DMS 273 (cell line): ENCODE measurements at regions not wholly inside any gene's neighbourhood (a gene's known extent, or its start where the extent isn't known, plus 50 kb on each side); places are given as distances from the start of the nearest gene placed in this dataset.
A peak's percentile ranks its signal among the peaks of the same experiment; 100 is the strongest.
"Not testable (repeated sequence)": the region's sequence is repeated elsewhere in the genome, so short reads cannot be mapped to it uniquely, and the experiment has no call there.

Experiments used
- DNase-seq: peaks from one replicate; lab custom pipeline; 2025; ENCODE audit not compliant: unreplicated experiment; lab: John Stamatoyannopoulos, UW

DNA sequence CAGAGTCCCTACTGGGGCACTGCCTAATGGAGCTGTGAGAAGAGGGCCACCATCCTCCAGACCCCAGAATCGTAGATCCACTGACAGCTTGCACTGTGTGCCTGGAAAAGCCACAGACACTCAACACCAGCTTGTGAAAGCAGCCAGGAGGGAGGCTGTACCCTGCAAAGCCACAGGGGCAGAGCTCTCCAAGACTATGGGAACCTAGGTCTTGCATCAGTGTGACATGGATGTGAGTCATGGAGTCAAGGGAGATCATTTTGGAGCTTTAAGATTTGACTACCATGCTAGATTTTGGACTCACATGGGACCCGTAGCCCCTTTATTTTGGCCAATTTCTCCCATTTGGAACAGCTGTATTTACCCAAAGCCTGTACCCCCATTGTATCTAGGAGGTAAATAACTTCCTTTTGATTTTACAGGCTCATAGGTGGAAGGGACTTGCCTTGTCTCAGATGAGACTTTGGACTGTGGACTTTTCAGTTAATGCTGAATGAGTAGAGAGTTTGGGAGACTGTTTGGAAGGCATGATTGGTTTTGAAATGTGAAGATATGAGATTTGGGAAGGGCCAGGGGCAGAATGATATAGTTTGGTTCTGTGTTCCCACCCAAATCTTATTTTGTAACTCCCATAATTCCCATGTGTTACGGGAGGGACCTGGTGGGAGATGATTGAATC lies 734.6 kb downstream of the USP25 start:
- not testable (repeated sequence) for DNase-seq

DNA sequence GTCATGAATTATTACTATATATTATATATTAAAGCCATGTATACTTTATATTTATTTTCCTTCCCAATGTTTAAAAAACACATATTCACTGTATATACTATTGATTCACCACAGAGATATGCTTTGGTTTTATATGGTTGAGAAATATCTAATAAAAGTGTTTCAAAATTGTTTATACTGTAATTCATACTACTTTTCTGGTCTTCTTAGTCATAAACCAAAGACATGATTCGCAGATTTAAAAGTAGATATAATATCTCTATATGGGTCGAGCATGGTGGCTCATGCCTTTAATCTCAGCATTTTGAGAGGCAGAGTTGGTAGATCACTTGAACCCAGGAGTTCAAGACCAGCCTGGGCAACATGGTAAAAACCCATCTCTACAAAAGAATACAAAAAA lies 738.4 kb downstream of the USP25 start:
- DNase-seq: no peak

DNA sequence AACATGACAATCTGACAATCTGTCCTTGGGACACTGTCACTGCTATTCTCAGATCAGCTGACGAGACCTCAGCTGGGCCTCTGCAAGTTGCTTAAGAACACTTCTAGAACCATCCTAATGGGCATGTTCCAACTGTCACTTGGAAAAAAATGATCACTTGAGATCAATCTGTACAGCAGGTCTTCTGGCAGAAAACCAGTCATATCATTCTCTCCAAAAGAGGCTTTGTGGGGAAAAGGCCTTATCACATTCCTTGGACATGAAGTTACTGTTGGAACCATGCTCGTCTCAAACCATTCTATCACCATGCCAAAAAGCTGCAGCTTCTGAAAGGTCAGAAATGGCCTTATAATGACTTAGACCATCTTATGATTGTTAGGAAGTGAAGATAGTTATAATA lies 744.2 kb downstream of the USP25 start:
- DNase-seq: no peak

DNA sequence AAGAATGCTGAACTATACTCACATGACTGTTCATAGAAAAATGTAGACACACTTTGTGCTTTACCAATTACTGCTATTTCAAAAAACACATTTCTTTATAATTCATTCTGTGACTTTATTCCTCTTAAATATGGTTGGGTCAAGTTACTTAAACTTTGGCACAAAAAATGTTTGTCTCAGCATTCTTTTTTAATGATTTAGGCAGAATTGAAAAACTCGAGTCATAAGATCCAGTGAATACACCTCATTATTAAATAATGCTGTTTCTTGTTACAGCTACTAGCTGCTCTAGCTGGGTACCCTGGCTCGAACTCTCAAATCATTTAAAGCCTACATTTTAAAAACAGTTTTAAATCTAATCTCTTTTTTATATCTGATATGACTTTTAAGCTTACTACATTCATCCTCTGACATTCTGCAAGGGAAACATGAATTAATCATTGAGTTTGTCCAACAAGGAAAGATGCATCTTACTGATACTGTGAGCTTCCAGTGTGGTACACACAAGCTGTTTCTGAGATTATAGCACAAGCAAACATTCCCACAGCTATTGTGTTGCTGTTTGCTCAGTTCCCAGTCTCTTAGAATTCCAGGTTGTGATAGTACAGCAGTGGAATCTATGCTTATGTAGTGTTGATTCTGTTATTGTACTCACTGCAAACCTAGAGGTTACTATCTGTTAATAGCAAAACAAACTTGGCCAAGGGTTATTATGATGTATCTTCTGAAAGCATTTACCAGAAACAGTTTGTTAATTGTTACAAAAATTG lies 746.5 kb downstream of the USP25 start:
- DNase-seq: no peak

DNA sequence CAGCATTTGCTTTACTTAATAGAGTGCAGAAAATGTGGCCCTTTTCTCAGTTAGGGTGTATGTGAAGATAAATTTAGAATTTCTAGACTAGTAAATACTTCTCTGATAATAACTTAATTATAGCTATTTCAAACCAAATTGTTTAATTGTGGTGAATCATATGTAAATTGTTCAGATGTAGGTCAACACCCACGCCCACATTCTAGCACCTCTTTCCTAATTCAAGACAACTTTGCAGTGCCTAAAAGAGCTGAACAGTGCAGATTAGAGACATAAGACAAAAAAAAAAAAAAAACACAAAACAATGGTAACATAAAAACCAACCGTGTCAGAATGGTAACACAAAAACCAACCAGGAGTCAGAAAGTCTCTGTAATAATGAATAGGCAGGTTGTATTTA lies 758.3 kb downstream of the USP25 start:
- DNase-seq: no peak

DNA sequence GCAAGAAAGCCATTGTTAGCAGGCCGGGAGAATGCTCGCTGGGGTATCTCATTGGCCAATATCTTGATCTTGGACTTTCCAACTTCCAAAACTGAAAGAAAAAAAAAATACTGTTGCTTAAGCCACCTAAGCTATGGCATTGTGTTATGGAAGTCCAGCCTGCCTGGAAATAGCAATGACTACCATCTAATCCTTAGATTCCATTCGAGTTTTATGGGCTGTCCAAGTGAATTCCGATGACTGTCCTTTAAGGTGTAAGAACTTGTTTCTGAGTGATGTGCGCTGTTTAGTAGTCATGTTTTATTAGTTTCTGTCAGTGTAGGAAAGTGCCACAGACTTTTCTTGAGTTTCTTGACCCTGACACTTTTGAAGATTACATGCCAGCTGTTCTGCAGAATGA lies 762.6 kb downstream of the USP25 start:
- DNase-seq: no peak

DNA sequence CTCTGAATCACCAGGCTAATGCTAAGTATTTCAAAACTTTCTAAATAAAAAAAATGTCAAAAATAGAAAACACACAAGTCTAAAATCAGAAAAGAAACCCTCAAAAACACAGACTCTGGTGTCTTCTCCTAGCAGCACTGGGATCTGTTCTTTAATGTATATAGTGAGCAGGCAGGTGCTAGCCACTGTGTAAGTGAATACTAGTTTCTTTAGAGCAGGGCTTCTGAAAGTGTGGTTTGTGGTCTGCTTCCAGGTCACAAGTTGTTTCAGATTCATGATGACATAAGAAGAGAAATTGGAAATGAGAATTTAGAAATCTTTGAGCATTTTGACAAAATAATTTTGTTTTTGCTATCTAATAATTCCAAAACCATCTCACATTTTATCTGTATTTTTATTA lies 763.1 kb downstream of the USP25 start:
- DNase-seq: no peak

DNA sequence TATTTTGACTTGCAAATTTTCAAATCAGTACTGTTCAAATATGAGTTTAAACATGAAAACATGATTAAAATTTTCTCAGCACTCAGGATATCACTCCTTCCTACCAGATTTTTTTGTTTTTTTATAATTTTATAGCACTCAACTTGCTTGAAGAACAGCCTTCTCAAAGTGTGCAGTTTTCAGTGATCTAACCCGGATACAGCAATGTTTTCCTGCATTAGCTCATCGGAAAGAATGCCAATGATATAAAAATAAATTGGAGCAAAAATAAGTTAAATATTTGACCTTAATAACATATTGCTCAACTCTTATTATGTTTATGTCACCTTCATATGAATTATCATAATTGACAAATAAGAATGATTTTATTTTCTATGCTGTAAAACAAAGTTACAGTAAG lies 766.8 kb downstream of the USP25 start:
- DNase-seq: no peak

DNA sequence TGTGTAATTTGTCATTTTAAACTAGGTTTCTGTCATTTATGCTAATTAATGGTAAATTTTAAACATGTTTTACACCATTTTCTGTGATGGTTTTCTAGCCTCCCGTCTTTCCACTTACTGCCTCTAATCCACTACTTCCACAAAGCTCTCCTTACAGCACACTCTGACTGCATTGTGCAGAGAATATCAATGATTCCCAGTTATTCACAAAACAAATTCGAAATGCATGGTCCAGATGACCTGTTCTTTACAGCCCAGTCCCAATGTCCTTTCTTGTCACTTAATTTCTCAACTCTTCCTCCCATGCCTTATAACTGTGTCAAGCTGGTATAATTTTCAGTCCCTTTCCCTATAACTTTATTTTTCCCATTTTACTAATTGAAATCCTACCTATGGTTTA lies 770.5 kb downstream of the USP25 start:
- DNase-seq: no peak

DNA sequence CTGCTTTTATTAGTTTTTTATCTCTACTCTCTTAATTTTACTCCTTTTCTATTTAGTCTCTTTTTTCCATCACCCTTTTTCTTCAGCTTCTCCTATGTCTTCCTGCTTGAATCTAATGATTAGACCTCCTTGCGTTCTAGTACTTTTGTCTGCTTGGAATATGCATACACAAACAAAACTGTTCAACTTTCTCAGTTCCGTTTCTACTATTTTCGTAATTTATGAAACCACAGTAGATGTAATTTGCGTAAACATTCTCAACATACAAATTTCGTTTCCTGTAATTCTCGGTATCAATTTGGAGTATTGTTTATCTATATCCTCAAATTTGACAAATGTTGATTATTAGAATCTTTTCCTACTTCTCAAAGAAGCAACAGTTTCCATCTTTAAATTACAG lies 772.5 kb downstream of the USP25 start:
- DNase-seq: no peak

DNA sequence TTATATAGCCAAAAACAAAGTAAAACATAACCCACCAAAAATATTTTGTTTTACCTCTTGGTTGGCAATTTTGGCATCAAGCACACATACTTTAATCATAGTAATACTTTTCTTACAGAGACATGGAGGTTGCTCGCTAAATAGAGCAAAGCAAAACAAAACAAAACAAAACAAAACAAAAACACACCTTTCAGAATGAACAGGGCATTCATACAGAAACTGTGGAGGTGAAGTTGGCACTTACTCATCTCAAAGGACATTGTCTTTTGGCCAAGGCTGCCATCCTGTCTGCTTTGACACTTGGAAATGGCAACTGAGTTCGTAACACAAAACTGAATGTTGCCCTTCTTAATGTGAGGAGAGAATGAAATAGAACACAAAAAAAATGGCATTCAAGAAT lies 773.1 kb downstream of the USP25 start:
- no peak for DNase-seq

DNA sequence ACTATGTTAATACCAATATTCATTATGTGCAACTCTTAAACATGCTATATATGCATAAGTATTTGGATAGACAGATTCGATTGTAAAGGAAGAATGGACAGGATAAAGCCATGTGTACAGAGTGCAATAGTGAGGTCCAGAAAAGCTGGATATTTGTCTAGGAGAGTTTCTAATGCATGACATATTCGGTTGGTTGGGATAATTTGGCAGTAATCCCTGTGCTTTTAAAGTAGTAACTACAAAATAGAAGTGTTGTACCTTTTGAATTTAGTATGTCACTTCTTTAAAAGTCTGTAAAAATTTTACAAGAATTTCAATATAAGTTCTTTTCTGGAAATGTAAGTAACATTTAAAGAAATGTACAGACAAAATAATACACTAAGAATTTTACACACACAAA lies 774.5 kb downstream of the USP25 start:
- no peak for DNase-seq

DNA sequence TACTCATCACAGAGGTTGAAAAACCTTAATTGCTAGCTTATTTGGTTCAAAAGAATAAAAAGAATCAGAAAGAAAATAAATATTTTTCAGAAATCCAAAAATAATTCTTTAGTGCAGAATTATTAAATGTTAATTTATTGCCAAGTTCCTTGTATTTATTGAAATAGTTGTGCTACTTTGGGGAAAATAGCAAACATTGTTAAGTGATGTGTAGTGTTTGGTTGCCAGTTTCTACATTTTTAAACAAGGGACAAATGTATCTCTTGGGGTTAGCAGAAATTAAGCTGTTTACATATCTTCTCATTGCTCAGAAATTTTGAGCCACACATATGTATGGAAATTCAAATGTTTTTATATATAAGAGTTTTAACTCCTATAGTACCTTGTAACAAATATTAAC lies 775.0 kb downstream of the USP25 start:
- DNase-seq: no peak

DNA sequence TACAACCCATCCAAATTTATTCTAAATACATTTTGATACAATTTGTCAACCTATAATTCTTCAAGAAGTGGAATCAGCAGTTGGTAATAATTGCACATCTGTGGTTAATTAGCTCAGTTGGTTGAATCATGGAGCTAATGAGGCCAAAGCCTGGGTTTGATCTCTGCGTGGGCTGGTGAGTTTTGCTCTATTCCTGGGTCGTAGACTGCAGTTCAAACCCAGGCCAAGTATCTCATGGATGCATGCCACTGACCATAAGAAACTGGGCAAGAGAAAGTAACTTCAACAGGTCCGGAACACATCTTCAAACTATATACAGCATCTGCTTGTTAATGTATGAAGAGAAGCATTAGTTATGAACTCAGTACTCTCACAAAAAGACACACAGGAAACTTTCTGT lies 779.7 kb downstream of the USP25 start:
- no peak for DNase-seq

DNA sequence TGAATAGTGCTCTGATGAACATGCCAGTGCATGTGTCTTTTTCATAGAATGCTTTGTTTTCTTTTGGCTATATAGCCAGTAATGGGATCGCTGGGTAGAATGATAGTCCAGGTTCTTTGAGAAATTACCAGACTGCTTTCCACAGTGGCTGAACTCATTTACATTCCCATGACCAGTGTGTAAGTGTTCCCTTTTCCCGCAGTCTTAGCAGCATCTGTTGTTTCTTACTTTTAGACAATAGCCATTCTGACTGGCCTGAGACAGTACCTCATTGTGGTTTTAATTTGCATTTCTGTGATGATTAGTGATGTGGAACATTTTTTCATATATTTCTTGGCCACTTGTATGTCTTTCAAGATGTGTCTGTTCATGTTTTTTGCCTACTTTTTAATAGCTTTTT lies 784.5 kb downstream of the USP25 start:
- DNase-seq: no peak

DNA sequence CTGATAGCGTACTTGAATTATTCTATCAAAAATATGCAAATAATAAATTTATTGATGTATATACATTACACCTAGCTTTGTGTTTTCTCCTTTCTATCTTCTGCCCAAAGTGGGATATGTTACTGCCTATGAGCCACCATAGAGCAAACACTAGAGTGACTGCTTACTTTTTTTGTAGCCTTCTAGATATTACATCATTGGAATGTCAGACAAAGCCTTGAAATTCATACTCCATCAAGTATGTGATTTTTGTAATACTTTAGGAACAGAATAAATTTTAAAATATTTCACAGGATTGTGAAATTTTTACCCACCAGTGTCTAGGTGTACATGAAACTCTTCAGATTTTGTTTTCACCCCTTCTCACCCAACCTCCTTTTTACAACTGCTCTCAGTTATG lies 787.6 kb downstream of the USP25 start:
- DNase-seq: no peak

DNA sequence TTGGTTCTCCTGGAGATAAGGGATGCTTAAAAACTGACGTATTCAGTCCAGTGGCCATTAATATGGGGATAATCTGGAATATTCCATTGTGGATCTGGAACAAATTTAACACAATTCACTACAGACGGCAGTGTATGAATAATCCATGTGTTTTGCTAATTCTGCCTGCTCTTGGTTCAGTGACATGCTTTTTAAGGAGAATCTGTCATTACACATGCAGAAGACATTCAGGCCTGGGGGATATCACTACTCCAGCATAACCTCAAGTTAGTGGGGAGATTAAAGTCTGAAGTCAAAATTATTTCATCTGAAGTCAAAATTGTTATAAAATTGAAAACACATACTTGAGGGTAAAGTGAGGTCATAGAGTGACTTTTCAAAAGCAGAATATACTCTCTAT lies 789.3 kb downstream of the USP25 start:
- no peak for DNase-seq

DNA sequence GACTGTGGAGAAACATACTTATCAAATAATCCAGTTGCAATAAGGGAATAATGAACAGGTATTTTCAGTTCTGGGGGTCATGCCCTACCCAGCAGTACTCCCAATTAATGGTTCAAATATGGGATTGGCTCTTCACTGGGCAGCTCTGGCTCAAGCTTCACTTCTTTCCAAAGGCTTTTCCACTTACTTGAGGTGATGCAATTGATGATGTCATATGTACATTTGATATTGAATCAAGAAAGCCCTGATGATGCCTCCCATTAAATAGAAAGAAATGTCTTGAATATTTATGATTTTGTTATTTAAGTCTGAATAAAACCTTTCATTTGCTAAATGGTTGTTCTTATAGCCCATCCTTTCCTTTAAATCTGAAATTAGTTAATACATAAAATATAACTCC lies 789.9 kb downstream of the USP25 start:
- DNase-seq: no peak

DNA sequence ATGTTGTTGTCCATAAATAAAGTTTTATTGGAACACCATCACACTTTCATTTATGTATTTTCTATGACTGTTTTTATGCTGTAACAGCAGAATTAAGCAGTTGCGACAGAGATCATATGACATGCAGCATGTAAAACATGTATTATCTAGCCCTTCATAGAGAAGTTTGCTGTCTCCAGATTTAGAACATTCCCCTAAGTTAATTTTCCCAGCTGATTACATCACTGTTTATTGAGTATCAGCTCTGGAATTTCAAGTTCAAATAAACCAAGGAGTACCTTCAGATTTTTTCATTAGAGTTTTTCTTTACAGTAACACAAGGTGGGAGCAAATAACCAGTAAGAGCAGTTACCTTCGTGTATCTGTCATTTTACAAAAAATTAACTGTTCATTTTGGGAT lies 792.8 kb downstream of the USP25 start:
- no peak for DNase-seq

DNA sequence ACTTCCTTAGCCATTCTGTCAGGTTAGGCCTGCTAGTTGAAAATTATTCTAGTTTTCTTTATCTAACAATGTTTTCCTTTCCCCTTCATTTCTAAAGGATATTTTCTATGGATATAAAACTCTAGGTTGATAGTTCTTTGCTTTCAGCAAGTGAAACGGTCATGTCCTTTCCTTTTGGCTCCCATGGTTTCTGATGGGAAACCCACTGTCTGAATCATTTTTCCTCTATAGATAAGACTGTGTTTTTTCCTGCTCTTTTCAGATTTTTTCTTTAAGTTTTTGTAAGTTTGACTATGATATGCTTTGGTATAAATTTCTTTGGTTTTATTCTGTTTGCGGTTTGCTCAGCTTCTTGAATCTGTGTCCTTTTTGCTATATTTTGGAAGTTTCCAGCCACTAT lies 800.9 kb downstream of the USP25 start:
- no peak for DNase-seq

DNA sequence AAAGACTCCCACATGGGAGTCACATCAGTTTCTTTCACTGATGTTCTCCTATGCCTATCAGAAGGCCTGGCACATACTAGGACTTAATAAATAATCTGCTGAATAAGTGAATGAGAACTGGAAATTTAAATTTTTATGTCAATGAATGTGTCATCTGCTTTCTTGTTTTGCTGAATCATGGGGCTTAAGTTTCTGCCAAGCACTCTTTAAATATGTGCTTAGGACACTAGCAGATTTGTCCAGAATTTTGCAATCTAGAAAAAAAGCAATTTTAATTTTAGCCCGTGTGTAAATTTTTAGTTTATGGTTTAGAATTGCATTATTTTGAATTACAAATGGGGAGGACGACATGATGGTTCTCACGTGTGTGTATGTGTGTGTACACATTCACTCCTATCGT lies 803.1 kb downstream of the USP25 start:
- DNase-seq: no peak

DNA sequence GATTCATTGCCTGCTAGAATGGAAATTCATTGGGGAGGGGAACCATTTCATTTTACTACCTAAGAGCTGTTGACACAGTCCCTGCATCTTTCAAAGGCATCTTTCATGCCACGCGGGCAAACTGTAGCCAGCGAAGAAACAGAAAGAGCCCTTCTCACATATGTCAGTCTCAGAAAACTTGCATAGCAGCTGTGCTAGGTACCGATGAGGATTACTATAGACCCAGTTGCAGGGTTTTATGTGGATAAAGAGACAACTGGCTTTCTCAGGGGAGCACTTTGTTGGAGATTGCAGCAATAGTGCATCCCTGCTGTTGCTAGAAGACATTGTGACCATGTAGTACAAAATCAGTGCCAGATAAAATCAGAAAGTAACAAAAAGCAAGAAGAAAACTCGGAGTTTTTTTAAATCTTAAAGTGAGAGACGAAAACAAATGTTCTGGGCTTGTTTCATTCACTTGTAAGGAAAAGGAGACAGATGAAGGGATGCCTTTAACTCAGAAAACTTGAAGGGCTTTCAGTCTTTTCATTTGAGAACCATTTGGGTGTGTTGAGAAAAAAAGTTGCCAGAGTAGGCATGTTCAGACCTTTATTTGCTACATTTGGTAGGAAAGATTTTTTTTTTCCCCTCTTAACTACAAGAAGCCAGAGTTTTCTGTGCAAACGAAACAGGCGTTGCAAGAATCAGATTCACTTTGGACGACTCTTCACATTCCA lies 804.1 kb downstream of the USP25 start:
- peak; percentile 21 for DNase-seq
